HG02623 (cell line): ENCODE measurements at regions not wholly inside any gene's neighbourhood (a gene's known extent, or its start where the extent isn't known, plus 50 kb on each side); places are given as distances from the start of the nearest gene placed in this dataset.

ENCODE experiments used
- ATAC-seq: cut with Tn5 transposase; IDR thresholded peaks from one replicate; pipeline ENCODE4 v1.9.1; 2021; ENCODE audit warnings: moderate library complexity; ENCODE audit not compliant: unreplicated experiment

GRCh38 chrX:39167791-39168190 is 366.5 kb downstream of the MID1IP1 start:
- ATAC-seq, result no peak

- ATAC-seq, result no peak
These were observed 367.4 kb downstream of the MID1IP1 start for GRCh38 chrX:39168609-39169008.

- no peak for ATAC-seq
These were observed 368.7 kb downstream of the MID1IP1 start for GRCh38 chrX:39169976-39170375.

GRCh38 chrX:39170464-39170863 is 369.2 kb downstream of the MID1IP1 start:
- ATAC-seq, result no peak

GRCh38 chrX:39171686-39172085 is 370.4 kb downstream of the MID1IP1 start:
- no peak for ATAC-seq

- no peak for ATAC-seq
These were observed 373.0 kb downstream of the MID1IP1 start for GRCh38 chrX:39174241-39174771.

GRCh38 chrX:39174772-39175417 is 373.6 kb downstream of the MID1IP1 start:
- ATAC-seq, result no peak

- ATAC-seq, result no peak
These were observed 374.3 kb downstream of the MID1IP1 start for GRCh38 chrX:39175418-39176057.

- ATAC-seq, result no peak
These were observed 374.8 kb downstream of the MID1IP1 start for GRCh38 chrX:39176105-39176504.

GRCh38 chrX:39189431-39189830 is 388.2 kb downstream of the MID1IP1 start:
- no peak for ATAC-seq

GRCh38 chrX:39194673-39195072 is 393.4 kb downstream of the MID1IP1 start:
- no peak for ATAC-seq

GRCh38 chrX:39195156-39195555 is 393.9 kb downstream of the MID1IP1 start:
- ATAC-seq, result no peak

- peak; percentile 95 for ATAC-seq
These were observed 395.2 kb downstream of the MID1IP1 start for GRCh38 chrX:39196192-39197102.

- ATAC-seq, result no peak
These were observed 398.2 kb downstream of the MID1IP1 start for GRCh38 chrX:39199429-39199828.

GRCh38 chrX:39201305-39201990 is 400.2 kb downstream of the MID1IP1 start:
- no peak for ATAC-seq

GRCh38 chrX:39202641-39203040 is 401.4 kb downstream of the MID1IP1 start:
- no peak for ATAC-seq

- ATAC-seq, result no peak
These were observed 402.2 kb downstream of the MID1IP1 start for GRCh38 chrX:39203427-39203826.

GRCh38 chrX:39204353-39204752 is 403.1 kb downstream of the MID1IP1 start:
- ATAC-seq, result no peak

GRCh38 chrX:39204945-39205344 is 403.7 kb downstream of the MID1IP1 start:
- no peak for ATAC-seq

GRCh38 chrX:39205467-39205866 is 404.2 kb downstream of the MID1IP1 start:
- no peak for ATAC-seq
